ENCODE measurements at regions not wholly inside any gene's neighbourhood (a gene's known extent, or its start where the extent isn't known, plus 50 kb on each side); places are given as distances from the start of the nearest gene placed in this dataset.

- ATAC-seq (no peak), DNase-seq (no peak)
- H3K4me1 ChIP-seq: no peaks in the 10 kb centered on the region
- TF ChIP-seq, protein P1, sequence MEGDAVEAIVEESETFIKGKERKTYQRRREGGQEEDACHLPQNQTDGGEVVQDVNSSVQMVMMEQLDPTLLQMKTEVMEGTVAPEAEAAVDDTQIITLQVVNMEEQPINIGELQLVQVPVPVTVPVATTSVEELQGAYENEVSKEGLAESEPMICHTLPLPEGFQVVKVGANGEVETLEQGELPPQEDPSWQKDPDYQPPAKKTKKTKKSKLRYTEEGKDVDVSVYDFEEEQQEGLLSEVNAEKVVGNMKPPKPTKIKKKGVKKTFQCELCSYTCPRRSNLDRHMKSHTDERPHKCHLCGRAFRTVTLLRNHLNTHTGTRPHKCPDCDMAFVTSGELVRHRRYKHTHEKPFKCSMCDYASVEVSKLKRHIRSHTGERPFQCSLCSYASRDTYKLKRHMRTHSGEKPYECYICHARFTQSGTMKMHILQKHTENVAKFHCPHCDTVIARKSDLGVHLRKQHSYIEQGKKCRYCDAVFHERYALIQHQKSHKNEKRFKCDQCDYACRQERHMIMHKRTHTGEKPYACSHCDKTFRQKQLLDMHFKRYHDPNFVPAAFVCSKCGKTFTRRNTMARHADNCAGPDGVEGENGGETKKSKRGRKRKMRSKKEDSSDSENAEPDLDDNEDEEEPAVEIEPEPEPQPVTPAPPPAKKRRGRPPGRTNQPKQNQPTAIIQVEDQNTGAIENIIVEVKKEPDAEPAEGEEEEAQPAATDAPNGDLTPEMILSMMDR (IDR thresholded peaks at IDR 0.05 in 4 of 5, conservative IDR thresholded peaks at IDR 0.05 in 1 of 5): no peak
- TF ChIP-seq POLR2A (IDR thresholded peaks at IDR 0.05): no peak
- no peaks in the 10 kb centered on the region for H3K36me3 ChIP-seq
- no peak overlapping the region for H3K27ac ChIP-seq
- in situ Hi-C loops (cut with MboI; ENCODE audit: low sequenced_read_pairs in 4 of 4): no loop called here
- H3K27me3 ChIP-seq: no peaks in the 10 kb centered on the region
- H3K4me3 ChIP-seq: no peak overlapping the region
- intact Hi-C loops (cut with DNase I; ENCODE audit: low total_unique reads): no loop called here
- no peaks in the 10 kb centered on the region for H3K9me3 ChIP-seq
Measured at GRCh38 chr12:41819948-41820347, 324.7 kb downstream of the GXYLT1 start.

- in situ Hi-C loops (cut with MboI; ENCODE audit: low sequenced_read_pairs in 4 of 4): no loop called here
- no peaks in the 10 kb centered on the region for H3K4me1 ChIP-seq
- H3K27me3 ChIP-seq: no peaks in the 10 kb centered on the region
- no peak for DNase-seq
- no peak overlapping the region for H3K4me3 ChIP-seq
- no peaks in the 10 kb centered on the region for H3K9me3 ChIP-seq
- no peaks in the 10 kb centered on the region for H3K36me3 ChIP-seq
- intact Hi-C loops (cut with DNase I; ENCODE audit: low total_unique reads): no loop called here
- H3K27ac ChIP-seq: no peak overlapping the region
- TF ChIP-seq, protein P1 (IDR thresholded peaks at IDR 0.05 in 4 of 5, conservative IDR thresholded peaks at IDR 0.05 in 1 of 5): no peak
- TF ChIP-seq POLR2A (IDR thresholded peaks at IDR 0.05): no peak
- no peak for ATAC-seq
Measured at GRCh38 chr12:41804026-41804425, 340.6 kb downstream of the GXYLT1 start.

DNA sequence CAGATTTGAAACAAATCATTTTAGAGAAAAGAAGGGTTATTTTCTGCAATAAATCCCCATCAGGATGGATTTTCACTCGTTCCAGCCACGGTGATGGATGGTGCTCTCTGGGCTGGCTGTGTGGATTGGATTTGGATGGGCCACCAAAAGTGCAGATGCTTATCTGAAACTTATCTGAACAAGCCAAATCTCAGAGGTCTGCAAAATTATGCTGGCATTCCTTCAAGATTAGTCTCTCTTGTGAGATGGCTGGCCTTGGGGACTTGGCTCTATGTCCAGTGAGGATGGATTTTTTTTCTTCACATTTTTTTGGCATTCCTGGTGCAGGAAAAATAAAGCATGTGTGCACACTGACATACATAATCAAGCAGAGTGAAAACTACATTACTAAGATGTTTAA is 341.9 kb downstream of the GXYLT1 start:
- H3K36me3 ChIP-seq: no peaks in the 10 kb centered on the region
- intact Hi-C loops (cut with DNase I; ENCODE audit: low total_unique reads): no loop called here
- H3K4me3 ChIP-seq: no peak overlapping the region
- no peaks in the 10 kb centered on the region for H3K4me1 ChIP-seq
- no peak overlapping the region for H3K27ac ChIP-seq
- no peak for DNase-seq
- H3K9me3 ChIP-seq: no peaks in the 10 kb centered on the region
- no peak for ATAC-seq
- H3K27me3 ChIP-seq: no peaks in the 10 kb centered on the region
- no peak for TF ChIP-seq POLR2A (IDR thresholded peaks at IDR 0.05)
- TF ChIP-seq, protein P1 (IDR thresholded peaks at IDR 0.05 in 4 of 5, conservative IDR thresholded peaks at IDR 0.05 in 1 of 5): no peak
- in situ Hi-C loops (cut with MboI; ENCODE audit: low sequenced_read_pairs in 4 of 4): no loop called here

DNA sequence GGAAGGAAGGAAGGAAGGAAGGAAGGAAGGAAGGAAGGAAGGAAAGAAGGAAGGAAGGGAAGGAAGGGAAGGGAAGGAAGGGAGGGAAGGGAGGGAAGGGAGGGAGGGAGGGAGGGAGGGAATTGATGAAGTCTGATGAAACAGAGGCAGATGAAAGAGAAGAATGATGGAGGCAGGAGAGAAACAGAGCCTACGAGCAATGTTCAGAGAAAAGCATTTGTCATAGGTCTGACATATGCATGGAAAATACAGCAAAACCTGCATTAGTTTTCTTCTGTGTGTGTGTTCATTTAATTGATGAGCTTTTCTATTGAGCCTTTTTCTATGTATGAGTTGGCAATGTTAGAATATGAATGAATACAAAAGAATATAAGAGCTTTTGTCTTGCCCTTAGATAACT is 343.4 kb downstream of the GXYLT1 start:
- Histone ChIP-seq H3K4me1 (no peaks in the 10 kb centered on the region), H3K9me3 (no peaks in the 10 kb centered on the region), H3K27ac (no peak overlapping the region), H3K27me3 (no peaks in the 10 kb centered on the region), H3K4me3 (no peak overlapping the region), H3K36me3 (no peaks in the 10 kb centered on the region)
- TF ChIP-seq, protein P1 (IDR thresholded peaks at IDR 0.05 in 4 of 5, conservative IDR thresholded peaks at IDR 0.05 in 1 of 5): no peak
- no peak for TF ChIP-seq POLR2A (IDR thresholded peaks at IDR 0.05)
- DNase-seq: no peak
- no peak for ATAC-seq
- in situ Hi-C loops (cut with MboI; ENCODE audit: low sequenced_read_pairs in 4 of 4): no loop called here
- intact Hi-C loops (cut with DNase I; ENCODE audit: low total_unique reads): no loop called here

DNA sequence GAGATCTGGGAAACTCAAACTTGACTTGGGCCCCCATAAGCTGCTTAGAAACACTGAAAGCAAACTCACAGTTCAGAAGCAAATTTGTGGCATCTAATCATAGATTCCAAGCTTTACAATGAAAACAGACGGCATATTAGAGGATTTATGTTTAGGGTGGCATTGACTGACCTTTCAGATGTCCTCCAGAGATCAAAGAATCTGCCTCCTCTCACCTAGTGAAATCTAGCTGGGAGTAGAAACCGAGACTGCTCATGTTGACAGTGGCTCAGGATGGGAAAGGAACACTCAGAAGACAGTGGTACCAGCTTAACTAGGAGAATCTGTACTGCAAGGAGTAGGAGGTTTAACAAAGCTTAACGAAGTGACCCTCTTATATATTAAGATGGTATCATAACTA is 345.0 kb downstream of the GXYLT1 start:
- H3K36me3 ChIP-seq: no peaks in the 10 kb centered on the region
- no peak for ATAC-seq
- H3K9me3 ChIP-seq: no peaks in the 10 kb centered on the region
- intact Hi-C loops (cut with DNase I; ENCODE audit: low total_unique reads): no loop called here
- DNase-seq: no peak
- in situ Hi-C loops (cut with MboI; ENCODE audit: low sequenced_read_pairs in 4 of 4): no loop called here
- no peaks in the 10 kb centered on the region for H3K27me3 ChIP-seq
- no peak for TF ChIP-seq POLR2A (IDR thresholded peaks at IDR 0.05)
- TF ChIP-seq, protein P1 (IDR thresholded peaks at IDR 0.05 in 4 of 5, conservative IDR thresholded peaks at IDR 0.05 in 1 of 5): no peak
- H3K4me3 ChIP-seq: no peak overlapping the region
- no peak overlapping the region for H3K27ac ChIP-seq
- peaks cover 0 to 6% of the 10 kb centered on the region in 2 donors for H3K4me1 ChIP-seq

Measured in gastrocnemius medialis (tissue), 4 donors.